Dermis microvascular lymphatic vessel endothelial cell (primary cell): ENCODE measurements at regions not wholly inside any gene's neighbourhood (a gene's known extent, or its start where the extent isn't known, plus 50 kb on each side); places are given as distances from the start of the nearest gene placed in this dataset.
A peak's percentile ranks its signal among the peaks of the same experiment; 100 is the strongest.

Experiments used
- DNase-seq, 2 donors: peaks; one replicate each; pipeline versions ENCODE4 v3.0.0 to v3.0.0-alpha.2; 2010; ENCODE audit warnings: low read depth in 2 of 2

- DNase-seq = no peak
Observed at GRCh38 chr16:63628812-63629211, 1493.1 kb downstream of the CDH11 start.

- no peak for DNase-seq
Observed at GRCh38 chr16:63625126-63625525, 1496.7 kb downstream of the CDH11 start.

GRCh38 chr16:63623551-63624039 is 1498.3 kb downstream of the CDH11 start:
- DNase-seq = no peak

GRCh38 chr16:63618896-63619485 is 1502.9 kb downstream of the CDH11 start:
- no peak for DNase-seq

- DNase-seq = no peak
Observed at GRCh38 chr16:63617990-63618763, 1503.7 kb downstream of the CDH11 start.

GRCh38 chr16:63617047-63617989 is 1504.5 kb downstream of the CDH11 start:
- DNase-seq = no peak

GRCh38 chr16:63614429-63614828 is 1507.4 kb downstream of the CDH11 start:
- DNase-seq = peak in 1 of 2 donors; percentile 24

- DNase-seq = peak in 1 of 2 donors; percentile 72
Observed at GRCh38 chr16:63613701-63614100, 1508.2 kb downstream of the CDH11 start.

GRCh38 chr16:63612462-63613227 is 1509.2 kb downstream of the CDH11 start:
- DNase-seq = no peak

GRCh38 chr16:63606778-63607177 is 1515.1 kb downstream of the CDH11 start:
- no peak for DNase-seq

- DNase-seq = no peak
Observed at GRCh38 chr16:63602206-63602927, 1519.5 kb downstream of the CDH11 start.

- no peak for DNase-seq
Observed at GRCh38 chr16:63596716-63597115, 1525.1 kb downstream of the CDH11 start.

GRCh38 chr16:63592852-63593251 is 1529.0 kb downstream of the CDH11 start:
- no peak for DNase-seq

- DNase-seq = no peak
Observed at GRCh38 chr16:63581570-63581969, 1540.3 kb downstream of the CDH11 start.

GRCh38 chr16:63578791-63579190 is 1542.6 kb upstream of the CDH8 start:
- DNase-seq = peak; percentile 9 to 30

- no peak for DNase-seq
Observed at GRCh38 chr16:63577891-63578290, 1541.7 kb upstream of the CDH8 start.

- DNase-seq = no peak
Observed at GRCh38 chr16:63575041-63575440, 1538.8 kb upstream of the CDH8 start.

- no peak for DNase-seq
Observed at GRCh38 chr16:63568164-63568563, 1531.9 kb upstream of the CDH8 start.

GRCh38 chr16:63563819-63564505 is 1527.7 kb upstream of the CDH8 start:
- no peak for DNase-seq

GRCh38 chr16:63553980-63554379 is 1517.7 kb upstream of the CDH8 start:
- no peak for DNase-seq
